ENCODE measurements at regions not wholly inside any gene's neighbourhood (a gene's known extent, or its start where the extent isn't known, plus 50 kb on each side); places are given as distances from the start of the nearest gene placed in this dataset.

DNA sequence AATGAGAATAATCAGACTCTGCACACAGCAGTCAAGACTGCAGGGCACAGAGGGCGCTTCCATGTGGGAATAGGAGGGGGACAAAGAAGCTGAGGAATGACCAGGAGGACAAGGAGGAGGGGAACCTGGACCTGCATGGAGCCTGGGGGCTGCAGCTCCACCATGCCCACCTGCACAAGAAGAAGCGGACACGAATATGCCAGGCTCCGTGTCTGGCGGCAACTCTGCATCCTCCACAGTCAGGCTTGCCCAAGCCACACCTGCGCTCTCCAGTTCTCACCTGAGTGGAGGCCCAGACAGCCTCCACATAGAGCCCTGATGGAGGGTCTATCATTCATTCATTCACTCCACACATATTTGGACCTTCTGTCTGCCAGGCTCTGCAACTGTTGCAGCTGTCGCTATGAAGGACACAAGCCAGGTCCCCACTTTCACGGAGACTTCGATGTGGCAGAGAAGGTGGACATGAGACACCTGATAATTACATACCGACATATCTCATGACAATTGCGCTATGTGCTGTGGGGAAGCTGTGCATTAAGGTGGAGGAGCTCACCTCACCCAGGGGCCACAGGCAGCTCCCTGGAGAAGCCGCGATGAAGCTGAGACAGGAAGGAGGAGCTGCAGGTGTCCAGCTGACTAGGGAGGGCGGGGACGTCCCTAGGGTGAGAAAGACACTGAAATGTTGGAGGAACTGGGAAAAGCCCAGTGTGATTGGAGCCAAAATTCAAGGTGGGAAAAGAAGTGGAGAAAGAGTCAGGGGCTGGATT, 159.2 kb downstream of the INHBB start:
- no peak for TF ChIP-seq CTCF (IDR thresholded peaks at IDR 0.05; ENCODE audit: low read length)
- TF ChIP-seq EZH2 (IDR thresholded peaks at IDR 0.05; ENCODE audit: borderline replicate concordance, low read length): no peak

Data from OCI-LY1 (cell line).